Right lobe of liver (tissue), 4 donors: ENCODE measurements at regions not wholly inside any gene's neighbourhood (a gene's known extent, or its start where the extent isn't known, plus 50 kb on each side); places are given as distances from the start of the nearest gene placed in this dataset.

Experiments used
- POLR2A ChIP-seq: fragments of 450-650 bp; IDR thresholded peaks from one replicate; pipeline ENCODE4 v1.6.1; 2017; ENCODE audit warnings: antibody characterized with exemption, mild to moderate bottlenecking
- TF ChIP-seq, protein P1 (sequence below), 4 donors: fragments of 200-600 bp in 3 of 4; fragments of 450-650 bp in 1 of 4; IDR thresholded peaks; one replicate each; pipeline versions ENCODE4 v1.5.1 to v1.8.0; 2016 to 2022; ENCODE audit warnings: antibody characterized with exemption in 4 of 4, mild to moderate bottlenecking in 2 of 4
- donor health status: DM: no; HTN: no; CAD: no.
- donor health status: DM: no; HTN: no; CAD: no.
- donor health status: DM: no; HTN: yes; CAD: no.

- TF ChIP-seq, protein P1, sequence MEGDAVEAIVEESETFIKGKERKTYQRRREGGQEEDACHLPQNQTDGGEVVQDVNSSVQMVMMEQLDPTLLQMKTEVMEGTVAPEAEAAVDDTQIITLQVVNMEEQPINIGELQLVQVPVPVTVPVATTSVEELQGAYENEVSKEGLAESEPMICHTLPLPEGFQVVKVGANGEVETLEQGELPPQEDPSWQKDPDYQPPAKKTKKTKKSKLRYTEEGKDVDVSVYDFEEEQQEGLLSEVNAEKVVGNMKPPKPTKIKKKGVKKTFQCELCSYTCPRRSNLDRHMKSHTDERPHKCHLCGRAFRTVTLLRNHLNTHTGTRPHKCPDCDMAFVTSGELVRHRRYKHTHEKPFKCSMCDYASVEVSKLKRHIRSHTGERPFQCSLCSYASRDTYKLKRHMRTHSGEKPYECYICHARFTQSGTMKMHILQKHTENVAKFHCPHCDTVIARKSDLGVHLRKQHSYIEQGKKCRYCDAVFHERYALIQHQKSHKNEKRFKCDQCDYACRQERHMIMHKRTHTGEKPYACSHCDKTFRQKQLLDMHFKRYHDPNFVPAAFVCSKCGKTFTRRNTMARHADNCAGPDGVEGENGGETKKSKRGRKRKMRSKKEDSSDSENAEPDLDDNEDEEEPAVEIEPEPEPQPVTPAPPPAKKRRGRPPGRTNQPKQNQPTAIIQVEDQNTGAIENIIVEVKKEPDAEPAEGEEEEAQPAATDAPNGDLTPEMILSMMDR (IDR thresholded peaks at IDR 0.05) = no peak
- no peak for TF ChIP-seq POLR2A
These were observed 199.3 kb upstream of the TBC1D5 start for GRCh38 chr3:17941766-17942165.
